ENCODE measurements at regions not wholly inside any gene's neighbourhood (a gene's known extent, or its start where the extent isn't known, plus 50 kb on each side); places are given as distances from the start of the nearest gene placed in this dataset.

- TF ChIP-seq, protein P1, sequence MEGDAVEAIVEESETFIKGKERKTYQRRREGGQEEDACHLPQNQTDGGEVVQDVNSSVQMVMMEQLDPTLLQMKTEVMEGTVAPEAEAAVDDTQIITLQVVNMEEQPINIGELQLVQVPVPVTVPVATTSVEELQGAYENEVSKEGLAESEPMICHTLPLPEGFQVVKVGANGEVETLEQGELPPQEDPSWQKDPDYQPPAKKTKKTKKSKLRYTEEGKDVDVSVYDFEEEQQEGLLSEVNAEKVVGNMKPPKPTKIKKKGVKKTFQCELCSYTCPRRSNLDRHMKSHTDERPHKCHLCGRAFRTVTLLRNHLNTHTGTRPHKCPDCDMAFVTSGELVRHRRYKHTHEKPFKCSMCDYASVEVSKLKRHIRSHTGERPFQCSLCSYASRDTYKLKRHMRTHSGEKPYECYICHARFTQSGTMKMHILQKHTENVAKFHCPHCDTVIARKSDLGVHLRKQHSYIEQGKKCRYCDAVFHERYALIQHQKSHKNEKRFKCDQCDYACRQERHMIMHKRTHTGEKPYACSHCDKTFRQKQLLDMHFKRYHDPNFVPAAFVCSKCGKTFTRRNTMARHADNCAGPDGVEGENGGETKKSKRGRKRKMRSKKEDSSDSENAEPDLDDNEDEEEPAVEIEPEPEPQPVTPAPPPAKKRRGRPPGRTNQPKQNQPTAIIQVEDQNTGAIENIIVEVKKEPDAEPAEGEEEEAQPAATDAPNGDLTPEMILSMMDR (IDR thresholded peaks at IDR 0.05) = no peak
- no peak for TF ChIP-seq POLR2A (IDR thresholded peaks at IDR 0.05)
Measured at GRCh38 chr15:77782691-77783090, 150.0 kb upstream of the LINGO1 start.
